ENCODE measurements at regions not wholly inside any gene's neighbourhood (a gene's known extent, or its start where the extent isn't known, plus 50 kb on each side); places are given as distances from the start of the nearest gene placed in this dataset.

DNA sequence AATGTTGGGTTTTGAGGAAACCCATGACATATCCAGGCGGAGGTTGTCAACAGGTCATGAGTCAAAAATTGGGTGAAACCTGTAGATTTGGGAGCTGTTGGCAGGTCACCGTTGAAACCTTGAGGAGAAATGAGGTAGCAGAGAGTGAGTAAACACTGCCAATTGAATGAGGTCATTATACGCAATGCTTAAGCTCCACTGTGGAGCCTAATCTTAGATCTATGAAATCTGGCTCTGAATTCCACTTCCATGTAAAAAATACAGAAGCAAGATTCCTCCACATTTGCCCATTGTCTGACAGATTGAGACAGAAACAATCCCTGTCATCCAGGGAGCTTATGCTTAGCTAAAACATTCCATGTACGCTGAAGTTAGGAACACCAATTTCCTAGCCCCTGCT, 76.0 kb upstream of the IL6 start:
- intact Hi-C loops (cut with micrococcal nuclease) = no loop called here
- Histone ChIP-seq H3K9me3 (replicated peaks in 1 of 2; ENCODE audit: control insufficient read depth in 1 of 2, insufficient read depth in 1 of 2, low read length in 2 of 2) (peaks cover 16 to 22% of the 10 kb centered on the region in 2 donors), H3K27ac (ENCODE audit: low read depth in 1 of 2, low read length in 2 of 2) (no peak overlapping the region), H3K4me1 (ENCODE audit: control insufficient read depth in 1 of 2, insufficient read depth in 2 of 2, low read length in 2 of 2) (no peaks in the 10 kb centered on the region), H3K36me3 (replicated peaks in 1 of 2; ENCODE audit: control insufficient read depth in 1 of 2, insufficient read depth in 2 of 2, low read length in 2 of 2) (no peaks in the 10 kb centered on the region), H4K20me1 (ENCODE audit: insufficient read depth, low read length) (no peaks in the 10 kb centered on the region), H3K79me2 (ENCODE audit: insufficient read depth, low read length) (no peaks in the 10 kb centered on the region), H2AFZ (ENCODE audit: insufficient read depth, low read depth, low read length, poor library complexity, severe bottlenecking) (no peak overlapping the region), H3K27me3 (ENCODE audit: control insufficient read depth in 2 of 2, insufficient read depth in 2 of 2, low read length in 2 of 2) (no peaks in the 10 kb centered on the region), H3K9ac (ENCODE audit: insufficient read depth, low read length, poor library complexity, severe bottlenecking) (no peak overlapping the region), H3K4me2 (replicated peaks; ENCODE audit: extremely low read depth, low read length, poor library complexity, severe bottlenecking) (no peak overlapping the region), H3K4me3 (replicated peaks in 1 of 3; ENCODE audit: low read depth in 2 of 3, low read length in 3 of 3) (no peak overlapping the region)
- no peak for DNase-seq
- H3K27ac Mint-ChIP-seq = no peak overlapping the region
- H3K9me3 Mint-ChIP-seq = peaks cover 8 to 32% (median 21%) of the 10 kb centered on the region in 7 donors
- H3K27me3 Mint-ChIP-seq (ENCODE audit: low read depth in 3 of 3) = peaks cover 0 to 4% (median 4%) of the 10 kb centered on the region in 3 donors
- TF ChIP-seq, protein P1, sequence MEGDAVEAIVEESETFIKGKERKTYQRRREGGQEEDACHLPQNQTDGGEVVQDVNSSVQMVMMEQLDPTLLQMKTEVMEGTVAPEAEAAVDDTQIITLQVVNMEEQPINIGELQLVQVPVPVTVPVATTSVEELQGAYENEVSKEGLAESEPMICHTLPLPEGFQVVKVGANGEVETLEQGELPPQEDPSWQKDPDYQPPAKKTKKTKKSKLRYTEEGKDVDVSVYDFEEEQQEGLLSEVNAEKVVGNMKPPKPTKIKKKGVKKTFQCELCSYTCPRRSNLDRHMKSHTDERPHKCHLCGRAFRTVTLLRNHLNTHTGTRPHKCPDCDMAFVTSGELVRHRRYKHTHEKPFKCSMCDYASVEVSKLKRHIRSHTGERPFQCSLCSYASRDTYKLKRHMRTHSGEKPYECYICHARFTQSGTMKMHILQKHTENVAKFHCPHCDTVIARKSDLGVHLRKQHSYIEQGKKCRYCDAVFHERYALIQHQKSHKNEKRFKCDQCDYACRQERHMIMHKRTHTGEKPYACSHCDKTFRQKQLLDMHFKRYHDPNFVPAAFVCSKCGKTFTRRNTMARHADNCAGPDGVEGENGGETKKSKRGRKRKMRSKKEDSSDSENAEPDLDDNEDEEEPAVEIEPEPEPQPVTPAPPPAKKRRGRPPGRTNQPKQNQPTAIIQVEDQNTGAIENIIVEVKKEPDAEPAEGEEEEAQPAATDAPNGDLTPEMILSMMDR (IDR thresholded peaks at IDR 0.05) = no peak
- peaks cover 3% of the 10 kb centered on the region for H3K4me1 Mint-ChIP-seq
- WGBS (ENCODE audit: insufficient coverage) = 92% methylated on average over 3 of the region's 4 CpGs
- no peaks in the 10 kb centered on the region for H3K36me3 Mint-ChIP-seq
- no peak overlapping the region for H3K4me3 Mint-ChIP-seq

DNA sequence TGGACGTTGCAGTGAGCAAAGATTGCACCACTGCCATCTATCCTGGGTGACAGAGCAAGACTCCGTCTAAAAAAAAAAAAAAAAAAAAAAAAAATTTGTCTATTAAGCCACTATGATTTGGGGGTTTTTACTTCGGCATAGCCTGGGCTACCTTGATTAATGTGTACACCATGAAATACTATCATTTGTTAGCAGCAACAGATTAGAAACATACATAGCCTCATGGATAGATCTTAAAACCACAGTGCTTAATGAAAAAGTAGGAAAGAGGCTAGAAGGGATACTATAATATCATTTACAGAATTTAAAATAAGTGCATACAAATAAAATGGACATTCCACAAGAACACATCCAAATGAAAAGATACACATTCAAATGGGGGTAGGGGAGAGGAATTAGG, 77.3 kb upstream of the IL6 start:
- Histone ChIP-seq H3K9me3 (replicated peaks in 1 of 2; ENCODE audit: control insufficient read depth in 1 of 2, insufficient read depth in 1 of 2, low read length in 2 of 2) (peaks cover 23 to 25% of the 10 kb centered on the region in 2 donors), H3K9ac (ENCODE audit: insufficient read depth, low read length, poor library complexity, severe bottlenecking) (no peak overlapping the region), H3K4me2 (replicated peaks; ENCODE audit: extremely low read depth, low read length, poor library complexity, severe bottlenecking) (no peak overlapping the region), H3K4me1 (ENCODE audit: control insufficient read depth in 1 of 2, insufficient read depth in 2 of 2, low read length in 2 of 2) (no peaks in the 10 kb centered on the region), H3K4me3 (replicated peaks in 1 of 3; ENCODE audit: low read depth in 2 of 3, low read length in 3 of 3) (no peak overlapping the region), H3K79me2 (ENCODE audit: insufficient read depth, low read length) (no peaks in the 10 kb centered on the region), H3K36me3 (replicated peaks in 1 of 2; ENCODE audit: control insufficient read depth in 1 of 2, insufficient read depth in 2 of 2, low read length in 2 of 2) (no peaks in the 10 kb centered on the region), H3K27ac (ENCODE audit: low read depth in 1 of 2, low read length in 2 of 2) (no peak overlapping the region), H3K27me3 (ENCODE audit: control insufficient read depth in 2 of 2, insufficient read depth in 2 of 2, low read length in 2 of 2) (no peaks in the 10 kb centered on the region), H4K20me1 (ENCODE audit: insufficient read depth, low read length) (no peaks in the 10 kb centered on the region), H2AFZ (ENCODE audit: insufficient read depth, low read depth, low read length, poor library complexity, severe bottlenecking) (no peak overlapping the region)
- Mint-ChIP-seq H3K4me3 (no peak overlapping the region), H3K36me3 (no peaks in the 10 kb centered on the region), H3K27ac (no peak overlapping the region), H3K4me1 (peaks cover 3% of the 10 kb centered on the region), H3K27me3 (ENCODE audit: low read depth in 3 of 3) (peaks cover 0 to 4% (median 4%) of the 10 kb centered on the region in 3 donors), H3K9me3 (peaks cover 12 to 41% (median 31%) of the 10 kb centered on the region in 7 donors)
- intact Hi-C loops (cut with micrococcal nuclease) = no loop called here
- TF ChIP-seq, protein P1 (IDR thresholded peaks at IDR 0.05) = no peak
- no CpG with 5 or more reads among the region's 3 CpGs for WGBS (ENCODE audit: insufficient coverage)
- DNase-seq = no peak

Data from CD14-positive monocyte (primary cell).